Activated T-helper 2 cell treated with anti-CD3 and anti-CD28 coated beads, Interferon-gamma antibody, Interleukin-2, Interleukin-4, amounts not matched to agents 10 μg/mL and 5 μg/mL and 100 μg/mL, durations not matched to agents 14 hours and 24 hours and 36 hours (primary cell): ENCODE measurements at regions not wholly inside any gene's neighbourhood (a gene's known extent, or its start where the extent isn't known, plus 50 kb on each side); places are given as distances from the start of the nearest gene placed in this dataset.
"Not testable (repeated sequence)": the region's sequence is repeated elsewhere in the genome, so short reads cannot be mapped to it uniquely, and the experiment has no call there.

Source experiments
- DNase-seq: peaks from one replicate; pipeline ENCODE4 v3.0.0; 2021; ENCODE audit warnings: low spot score
- H3K27ac Mint-ChIP-seq: one replicate; pipeline ENCODE4 v1.8.0; 2021; ENCODE audit warnings: mixed read lengths
- H3K27me3 Mint-ChIP-seq: one replicate; pipeline ENCODE4 v1.8.0; 2021; ENCODE audit warnings: low read depth, mixed read lengths
- H3K36me3 Mint-ChIP-seq: one replicate; pipeline ENCODE4 v1.8.0; 2021; ENCODE audit warnings: low read depth, mixed read lengths
- H3K4me1 Mint-ChIP-seq: one replicate; pipeline ENCODE4 v1.8.0; 2021; ENCODE audit warnings: low read depth, mixed read lengths
- H3K4me3 Mint-ChIP-seq: one replicate; pipeline ENCODE4 v1.8.0; 2021; ENCODE audit warnings: low read depth, mild to moderate bottlenecking, moderate library complexity, mixed read lengths
- H3K9me3 Mint-ChIP-seq: one replicate; pipeline ENCODE4 v1.8.0; 2021; ENCODE audit warnings: mixed read lengths
- intact Hi-C: fragments of 100-400 bp; cut with micrococcal nuclease; formaldehyde crosslinking; loops from one replicate; pipeline ENCODE4 v1.15.1; 2023

GRCh38 chr4:30553151-30553550 is 167.0 kb upstream of the PCDH7 start:
- no peaks in the 10 kb centered on the region for H3K27me3 Mint-ChIP-seq
- DNase-seq = no peak
- H3K9me3 Mint-ChIP-seq = peaks cover 29% of the 10 kb centered on the region
- H3K27ac Mint-ChIP-seq = no peak overlapping the region
- no peaks in the 10 kb centered on the region for H3K4me1 Mint-ChIP-seq
- intact Hi-C loops = no loop called here
- H3K4me3 Mint-ChIP-seq = no peak overlapping the region
- no peaks in the 10 kb centered on the region for H3K36me3 Mint-ChIP-seq

GRCh38 chr4:30553706-30554105 is 166.5 kb upstream of the PCDH7 start:
- H3K27ac Mint-ChIP-seq = no peak overlapping the region
- no peaks in the 10 kb centered on the region for H3K27me3 Mint-ChIP-seq
- no peaks in the 10 kb centered on the region for H3K4me1 Mint-ChIP-seq
- no peak for DNase-seq
- peaks cover 29% of the 10 kb centered on the region for H3K9me3 Mint-ChIP-seq
- H3K4me3 Mint-ChIP-seq = no peak overlapping the region
- intact Hi-C loops = no loop called here
- no peaks in the 10 kb centered on the region for H3K36me3 Mint-ChIP-seq

- peaks cover 42% of the 10 kb centered on the region for H3K9me3 Mint-ChIP-seq
- no peak overlapping the region for H3K27ac Mint-ChIP-seq
- H3K4me3 Mint-ChIP-seq = no peak overlapping the region
- intact Hi-C loops = no loop called here
- H3K36me3 Mint-ChIP-seq = no peaks in the 10 kb centered on the region
- no peaks in the 10 kb centered on the region for H3K4me1 Mint-ChIP-seq
- H3K27me3 Mint-ChIP-seq = no peaks in the 10 kb centered on the region
- no peak for DNase-seq
Measured at GRCh38 chr4:30555775-30556174, 164.4 kb upstream of the PCDH7 start.

- Mint-ChIP-seq H3K27me3 (no peaks in the 10 kb centered on the region), H3K27ac (no peak overlapping the region), H3K9me3 (peaks cover 62% of the 10 kb centered on the region), H3K4me3 (no peak overlapping the region), H3K36me3 (no peaks in the 10 kb centered on the region), H3K4me1 (no peaks in the 10 kb centered on the region)
- DNase-seq = no peak
- intact Hi-C loops = no loop called here
Measured at GRCh38 chr4:30559481-30559880, 160.7 kb upstream of the PCDH7 start.

GRCh38 chr4:30586850-30587249 is 133.3 kb upstream of the PCDH7 start:
- Mint-ChIP-seq H3K4me1 (no peaks in the 10 kb centered on the region), H3K36me3 (no peaks in the 10 kb centered on the region), H3K9me3 (peaks cover 24% of the 10 kb centered on the region), H3K27ac (no peak overlapping the region), H3K4me3 (no peak overlapping the region), H3K27me3 (no peaks in the 10 kb centered on the region)
- intact Hi-C loops = no loop called here
- DNase-seq = no peak

GRCh38 chr4:30589669-30590068 is 130.5 kb upstream of the PCDH7 start:
- H3K9me3 Mint-ChIP-seq = peaks cover 11% of the 10 kb centered on the region

GRCh38 chr4:30600246-30601017 is 119.7 kb upstream of the PCDH7 start:
- no peaks in the 10 kb centered on the region for H3K27me3 Mint-ChIP-seq
- H3K27ac Mint-ChIP-seq = no peak overlapping the region
- intact Hi-C loops = no loop called here
- no peak for DNase-seq
- H3K36me3 Mint-ChIP-seq = no peaks in the 10 kb centered on the region
- no peaks in the 10 kb centered on the region for H3K4me1 Mint-ChIP-seq
- H3K9me3 Mint-ChIP-seq = peaks cover 23% of the 10 kb centered on the region
- H3K4me3 Mint-ChIP-seq = no peak overlapping the region

More at GRCh38 chr4:30589669-30590068, 130.5 kb upstream of the PCDH7 start:
- H3K27me3 Mint-ChIP-seq, H3K4me3 Mint-ChIP-seq, intact Hi-C loops, H3K4me1 Mint-ChIP-seq, DNase-seq, H3K27ac Mint-ChIP-seq, H3K36me3 Mint-ChIP-seq: not testable (repeated sequence)

GRCh38 chr4:30601070-30601865 is 118.9 kb upstream of the PCDH7 start:
- Mint-ChIP-seq H3K36me3 (no peaks in the 10 kb centered on the region), H3K4me3 (no peak overlapping the region), H3K9me3 (peaks cover 23% of the 10 kb centered on the region), H3K27ac (no peak overlapping the region), H3K4me1 (no peaks in the 10 kb centered on the region), H3K27me3 (no peaks in the 10 kb centered on the region)
- DNase-seq = no peak
- intact Hi-C loops = no loop called here

GRCh38 chr4:30605616-30606190 is 114.5 kb upstream of the PCDH7 start:
- peaks cover 35% of the 10 kb centered on the region for H3K9me3 Mint-ChIP-seq
- no peak overlapping the region for H3K4me3 Mint-ChIP-seq
- H3K27ac Mint-ChIP-seq = no peak overlapping the region
- intact Hi-C loops = no loop called here
- H3K4me1 Mint-ChIP-seq = no peaks in the 10 kb centered on the region
- no peaks in the 10 kb centered on the region for H3K27me3 Mint-ChIP-seq
- H3K36me3 Mint-ChIP-seq = no peaks in the 10 kb centered on the region
- no peak for DNase-seq

- Mint-ChIP-seq H3K9me3 (peaks cover 25% of the 10 kb centered on the region), H3K27ac (no peak overlapping the region), H3K4me1 (no peaks in the 10 kb centered on the region), H3K36me3 (no peaks in the 10 kb centered on the region), H3K27me3 (no peaks in the 10 kb centered on the region), H3K4me3 (no peak overlapping the region)
- DNase-seq = no peak
- intact Hi-C loops = no loop called here
Measured at GRCh38 chr4:30610361-30610760, 109.8 kb upstream of the PCDH7 start.

- no peak overlapping the region for H3K27ac Mint-ChIP-seq
- H3K27me3 Mint-ChIP-seq = no peaks in the 10 kb centered on the region
- no peak overlapping the region for H3K4me3 Mint-ChIP-seq
- intact Hi-C loops = no loop called here
- DNase-seq = no peak
- peaks cover 11% of the 10 kb centered on the region for H3K9me3 Mint-ChIP-seq
- H3K36me3 Mint-ChIP-seq = no peaks in the 10 kb centered on the region
- no peaks in the 10 kb centered on the region for H3K4me1 Mint-ChIP-seq
Measured at GRCh38 chr4:30614771-30615170, 105.4 kb upstream of the PCDH7 start.

GRCh38 chr4:30616942-30617646 is 103.1 kb upstream of the PCDH7 start:
- intact Hi-C loops = no loop called here
- no peak overlapping the region for H3K4me3 Mint-ChIP-seq
- H3K4me1 Mint-ChIP-seq = no peaks in the 10 kb centered on the region
- H3K36me3 Mint-ChIP-seq = no peaks in the 10 kb centered on the region
- H3K9me3 Mint-ChIP-seq = no peaks in the 10 kb centered on the region
- no peaks in the 10 kb centered on the region for H3K27me3 Mint-ChIP-seq
- H3K27ac Mint-ChIP-seq = no peak overlapping the region
- DNase-seq = no peak
